GM12878 (cell line): ENCODE measurements at regions not wholly inside any gene's neighbourhood (a gene's known extent, or its start where the extent isn't known, plus 50 kb on each side); places are given as distances from the start of the nearest gene placed in this dataset.

Experiments used
- FOXM1 ChIP-seq: IDR thresholded peaks from 2 replicates; pipeline ENCODE4 v1.6.1; 2012; ENCODE audit warnings: low read depth, mild to moderate bottlenecking, inconsistent platforms, low read length, moderate library complexity
- IKZF2 ChIP-seq, 2 experiments: fragments of 450-650 bp; IDR thresholded peaks; 2 replicates each; pipeline ENCODE4 v1.6.1; 2017; ENCODE audit warnings: mild to moderate bottlenecking in 2 of 2, moderate library complexity in 2 of 2
- SMAD5 ChIP-seq: IDR thresholded peaks from 2 replicates; pipeline ENCODE4 v1.6.1; 2016; ENCODE audit warnings: antibody characterized with exemption, low read depth
- TF ChIP-seq, protein P1 (sequence below), 3 experiments: IDR thresholded peaks in 2 of 3; conservative IDR thresholded peaks in 1 of 3; 2 replicates each; pipeline ENCODE4 v1.5.1; 2011; ENCODE audit warnings: low read depth in 3 of 3, low read length in 3 of 3, mild to moderate bottlenecking in 3 of 3, control low read depth in 2 of 3, moderate library complexity in 2 of 3, inconsistent platforms in 1 of 3, mixed read lengths in 1 of 3; ENCODE audit not compliant: control insufficient read depth in 2 of 3, insufficient read depth in 1 of 3; ENCODE audit errors: extremely low read depth in 1 of 3

- TF ChIP-seq, protein P1, sequence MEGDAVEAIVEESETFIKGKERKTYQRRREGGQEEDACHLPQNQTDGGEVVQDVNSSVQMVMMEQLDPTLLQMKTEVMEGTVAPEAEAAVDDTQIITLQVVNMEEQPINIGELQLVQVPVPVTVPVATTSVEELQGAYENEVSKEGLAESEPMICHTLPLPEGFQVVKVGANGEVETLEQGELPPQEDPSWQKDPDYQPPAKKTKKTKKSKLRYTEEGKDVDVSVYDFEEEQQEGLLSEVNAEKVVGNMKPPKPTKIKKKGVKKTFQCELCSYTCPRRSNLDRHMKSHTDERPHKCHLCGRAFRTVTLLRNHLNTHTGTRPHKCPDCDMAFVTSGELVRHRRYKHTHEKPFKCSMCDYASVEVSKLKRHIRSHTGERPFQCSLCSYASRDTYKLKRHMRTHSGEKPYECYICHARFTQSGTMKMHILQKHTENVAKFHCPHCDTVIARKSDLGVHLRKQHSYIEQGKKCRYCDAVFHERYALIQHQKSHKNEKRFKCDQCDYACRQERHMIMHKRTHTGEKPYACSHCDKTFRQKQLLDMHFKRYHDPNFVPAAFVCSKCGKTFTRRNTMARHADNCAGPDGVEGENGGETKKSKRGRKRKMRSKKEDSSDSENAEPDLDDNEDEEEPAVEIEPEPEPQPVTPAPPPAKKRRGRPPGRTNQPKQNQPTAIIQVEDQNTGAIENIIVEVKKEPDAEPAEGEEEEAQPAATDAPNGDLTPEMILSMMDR (IDR thresholded peaks at IDR 0.05 in 2 of 3, conservative IDR thresholded peaks at IDR 0.05 in 1 of 3; ENCODE audit: control insufficient read depth in 2 of 3, extremely low read depth in 1 of 3, insufficient read depth in 1 of 3, low read depth in 3 of 3, low read length in 3 of 3) = no peak
- TF ChIP-seq SMAD5 = no peak
- TF ChIP-seq FOXM1 = no peak
- TF ChIP-seq IKZF2 (IDR thresholded peaks at IDR 0.05) = no peak
Observed at GRCh38 chr10:128421371-128422160, 295.3 kb upstream of the MKI67 start.
